ENCODE measurements at regions not wholly inside any gene's neighbourhood (a gene's known extent, or its start where the extent isn't known, plus 50 kb on each side); places are given as distances from the start of the nearest gene placed in this dataset.

GRCh38 chr2:103252781-103253180 is 490.9 kb downstream of the TMEM182 start:
- Mint-ChIP-seq H3K27me3 (ENCODE audit: low read depth) (no peaks in the 10 kb centered on the region), H3K9me3 (peaks cover 3 to 7% of the 10 kb centered on the region in 2 experiments; a peak in 4 of 5 replicates), H3K36me3 (ENCODE audit: insufficient read depth in 1 of 3, low read depth in 3 of 3) (peaks cover 0 to 5% (median 3%) of the 10 kb centered on the region in 3 experiments; a peak in 2 of 7 replicates), H3K4me1 (peaks cover 10% of the 10 kb centered on the region in 2 experiments), H3K27ac (no peak overlapping the region), H3K4me3 (no peak overlapping the region)
- Histone ChIP-seq H4K5ac (ENCODE audit: insufficient read length, low read depth, low read length) (no peak overlapping the region), H4K91ac (ENCODE audit: insufficient read length, low read depth, low read length) (no peak overlapping the region), H2BK5ac (ENCODE audit: insufficient read length, low read length) (no peak overlapping the region), H3K79me2 (ENCODE audit: insufficient read depth, low read length) (no peaks in the 10 kb centered on the region), H3K4ac (ENCODE audit: low read depth, low read length) (no peak overlapping the region), H3K79me1 (ENCODE audit: insufficient read depth, low read depth, low read length, poor library complexity, severe bottlenecking) (no peaks in the 10 kb centered on the region), H3K27me3 (ENCODE audit: insufficient read depth, low read length) (no peaks in the 10 kb centered on the region), H2AK5ac (ENCODE audit: insufficient read length, low read length) (no peak overlapping the region), H2BK20ac (ENCODE audit: low read depth, low read length, poor library complexity, severe bottlenecking) (no peak overlapping the region), H2BK120ac (ENCODE audit: low read depth, low read length, poor library complexity, severe bottlenecking) (no peak overlapping the region), H3K4me2 (ENCODE audit: insufficient read depth, insufficient read length, low read length) (no peak overlapping the region), H3K27ac (ENCODE audit: insufficient read length, low read depth, low read length) (no peak overlapping the region), H4K8ac (replicated peaks; ENCODE audit: insufficient read length, low read depth, low read length) (no peak overlapping the region), H3K18ac (ENCODE audit: insufficient read length, low read depth, low read length) (no peak overlapping the region), H2BK12ac (ENCODE audit: insufficient read length, low read depth, low read length) (no peak overlapping the region), H2BK15ac (ENCODE audit: low read depth, low read length) (no peak overlapping the region), H3K9me3 (ENCODE audit: control insufficient read depth, low read depth, low read length) (no peaks in the 10 kb centered on the region), H3K9ac (ENCODE audit: extremely low read depth, insufficient read length, low read length) (no peak overlapping the region), H4K20me1 (ENCODE audit: control insufficient read depth, insufficient read depth, insufficient read length) (no peaks in the 10 kb centered on the region), H2AFZ (ENCODE audit: low read length) (no peak overlapping the region), H3T11ph (ENCODE audit: low read length) (no peak overlapping the region), H3K4me1 (ENCODE audit: insufficient read depth, low read length) (peaks cover 4% of the 10 kb centered on the region; the same call in 1 of the 2 replicates), H3K23me2 (ENCODE audit: insufficient read length, low read depth, low read length, poor library complexity, severe bottlenecking) (no peaks in the 10 kb centered on the region), H3K23ac (ENCODE audit: insufficient read length, low read depth, low read length) (no peak overlapping the region), H3K14ac (ENCODE audit: insufficient read depth, low read length) (no peak overlapping the region), H3K56ac (ENCODE audit: insufficient read length, low read depth, low read length) (no peak overlapping the region)
- TF ChIP-seq CTCF (conservative IDR thresholded peaks at IDR 0.05): no peak
- DNase-seq: no peak
- no CpG with 5 or more reads among the region's 3 CpGs for WGBS (ENCODE audit: extremely low coverage, insufficient read length, low lambda C conversion rate)
